ENCODE measurements at regions not wholly inside any gene's neighbourhood (a gene's known extent, or its start where the extent isn't known, plus 50 kb on each side); places are given as distances from the start of the nearest gene placed in this dataset.

DNA sequence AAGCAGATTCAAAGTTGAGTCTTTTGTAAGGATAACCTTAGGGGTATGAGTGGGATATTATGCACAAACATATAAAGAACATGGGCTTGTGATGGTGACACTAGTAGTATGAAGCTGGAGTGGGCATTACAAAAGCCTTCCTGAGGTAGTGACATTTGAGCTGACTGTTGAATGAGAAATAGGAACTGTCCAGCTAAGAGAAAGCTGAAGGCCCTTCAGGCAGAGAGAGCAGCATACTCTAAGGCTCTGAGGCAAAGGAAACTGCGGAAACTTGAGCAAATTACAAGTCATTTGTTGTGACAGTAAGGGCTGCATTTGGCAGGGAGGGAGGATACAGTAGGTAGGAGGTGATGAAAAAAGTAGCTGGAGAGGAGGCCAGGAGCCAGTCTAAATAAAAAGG lies 190.7 kb upstream of the CD96 start:
- CTCF ChIA-PET (ENCODE audit: partially characterized antibody): interaction anchor here (0.7 to 1.7 kb wide), 5 partner anchors 13 to 339 kb away, joined by 3 to 6 read pairs (median 4); no protein-coding TSS in a partner anchor

More for the DNA sequence above, 190.7 kb upstream of the CD96 start:
- Histone ChIP-seq H4K20me1 (replicated peaks in 1 of 2; ENCODE audit: control insufficient read depth in 1 of 2, insufficient read depth in 2 of 2, low read length in 2 of 2) (no peaks in the 10 kb centered on the region), H2BK120ac (replicated peaks; ENCODE audit: low read depth, low read length) (no peak overlapping the region), H2BK15ac (ENCODE audit: low read length) (no peak overlapping the region), H3K27me3 (replicated peaks in 1 of 4; ENCODE audit: control insufficient read depth in 3 of 4, extremely low read depth in 1 of 4, insufficient read depth in 3 of 4, low read length in 3 of 4) (no peaks in the 10 kb centered on the region), H3K4me3 (ENCODE audit: extremely low read depth in 1 of 4, insufficient read depth in 2 of 4, low read depth in 3 of 4, low read length in 4 of 4) (no peak overlapping the region), H3K4me2 (ENCODE audit: insufficient read depth in 1 of 2, low read depth in 2 of 2, low read length in 2 of 2) (no peak overlapping the region), H3K4ac (replicated peaks; ENCODE audit: insufficient read length, low read depth, low read length) (no peak overlapping the region), H2AFZ (ENCODE audit: low read length) (no peak overlapping the region), H4K91ac (replicated peaks; ENCODE audit: insufficient read length, low read length) (no peak overlapping the region), H2BK20ac (ENCODE audit: low read length) (no peak overlapping the region), H3K79me2 (ENCODE audit: control insufficient read depth in 1 of 2, insufficient read depth in 2 of 2, low read length in 2 of 2) (no peaks in the 10 kb centered on the region), H3K23ac (ENCODE audit: insufficient read length) (no peak overlapping the region), H2BK5ac (ENCODE audit: low read depth, low read length) (no peak overlapping the region), H2BK12ac (ENCODE audit: low read depth, low read length) (no peak overlapping the region), H3K9me3 (ENCODE audit: insufficient read depth in 2 of 2, low read depth in 1 of 2, low read length in 1 of 2) (peaks cover 2 to 4% of the 10 kb centered on the region in 2 experiments; a peak in 2 of 4 replicates), H3K79me1 (ENCODE audit: low read depth, low read length) (no peaks in the 10 kb centered on the region), H4K5ac (ENCODE audit: insufficient read length, low read depth, low read length) (no peak overlapping the region), H4K8ac (ENCODE audit: extremely low read depth, insufficient read depth, low read length) (no peak overlapping the region), H3K9ac (replicated peaks in 1 of 4; ENCODE audit: extremely low read depth in 1 of 4, low read depth in 3 of 4, low read length in 3 of 4) (no peak overlapping the region), H3K4me1 (replicated peaks in 1 of 4; ENCODE audit: control insufficient read depth in 3 of 4, insufficient read depth in 4 of 4, low read length in 3 of 4) (no peaks in the 10 kb centered on the region), H3K14ac (ENCODE audit: insufficient read length) (no peak overlapping the region), H3K23me2 (ENCODE audit: low read depth, low read length) (no peaks in the 10 kb centered on the region), H3K36me3 (ENCODE audit: control insufficient read depth in 2 of 4, insufficient read depth in 4 of 4, low read length in 3 of 4) (no peaks in the 10 kb centered on the region), H2AK5ac (ENCODE audit: low read depth, low read length) (no peak overlapping the region), H3K18ac (ENCODE audit: extremely low read depth, low read length) (no peak overlapping the region), H3K27ac (ENCODE audit: low read depth, low read length) (no peak overlapping the region), H3K56ac (replicated peaks; ENCODE audit: insufficient read length, low read depth, low read length) (no peak overlapping the region)
- WGBS, 2 experiments (ENCODE audit: extremely low coverage in 1 of 2, insufficient coverage in 1 of 2, insufficient read length in 1 of 2, insufficient replicate concordance in 2 of 2, low coverage in 1 of 2, low lambda C conversion rate in 2 of 2, missing lambda C conversion rate in 1 of 2): 89% methylated on average over 1 of the region's 1 CpG; no CpG with 5 or more reads in 1 of the 2 experiments
- FAIRE-seq (no peak), DNase-seq (ENCODE audit: low read depth in 1 of 2, low spot score in 2 of 2) (no peak)
- TF ChIP-seq BACH1 (IDR thresholded peaks at IDR 0.05; ENCODE audit: low read length): no peak
- POLR2A ChIA-PET (ENCODE audit: partially characterized antibody): no interaction called here

Measured in H1 (cell line).